Vagina (tissue), 2 donors: ENCODE measurements at regions not wholly inside any gene's neighbourhood (a gene's known extent, or its start where the extent isn't known, plus 50 kb on each side); places are given as distances from the start of the nearest gene placed in this dataset.
"Not testable (repeated sequence)": the region's sequence is repeated elsewhere in the genome, so short reads cannot be mapped to it uniquely, and the experiment has no call there.

Experiments
- CTCF ChIP-seq, 3 experiments: fragments of 450-650 bp in 2 of 3; fragments of 200-600 bp in 1 of 3; sonication (generic) in 1 of 3; IDR thresholded peaks; one replicate each; pipeline ENCODE4 v1.5.1; 2017 to 2019; ENCODE audit warnings: antibody characterized with exemption in 3 of 3, mild to moderate bottlenecking in 2 of 3, moderate library complexity in 2 of 3
- POLR2AphosphoS5 ChIP-seq, 2 donors: sonication (generic); formaldehyde crosslinking; IDR thresholded peaks; one replicate each; pipeline ENCODE4 v1.9.0; 2017; ENCODE audit warnings: antibody characterized with exemption in 2 of 2, mild to moderate bottlenecking in 2 of 2, low read depth in 1 of 2; ENCODE audit not compliant: insufficient read depth in 1 of 2

- not testable (repeated sequence) for TF ChIP-seq CTCF (IDR thresholded peaks at IDR 0.05); POLR2AphosphoS5 (IDR thresholded peaks at IDR 0.05; ENCODE audit: insufficient read depth in 1 of 2, low read depth in 1 of 2)
These were observed 84.0 kb upstream of the STEAP1 start for GRCh38 chr7:90070238-90070637.
